Activated naive CD8-positive, alpha-beta T cell treated with anti-CD3 and anti-CD28 coated beads, Interleukin-2, amount 10 ng/mL, durations not matched to agents 7 days and 5 days (primary cell): ENCODE measurements at regions not wholly inside any gene's neighbourhood (a gene's known extent, or its start where the extent isn't known, plus 50 kb on each side); places are given as distances from the start of the nearest gene placed in this dataset.

Experiments
- ATAC-seq: fragments of 150-1000 bp; cut with Tn5 transposase; one replicate; pipeline ENCODE4 v1.10.0; 2021; ENCODE audit warnings: low read depth, moderate library complexity
- POLR2A ChIA-PET: fragments of 350-600 bp; sonication (Branson Sonifier 250); formaldehyde crosslinking; loops from one replicate; lab custom pipeline; 2021; ENCODE audit warnings: antibody characterized with exemption; lab: Charles Lee
- DNase-seq: peaks from one replicate; pipeline ENCODE4 v3.0.0; 2021
- H3K27ac Mint-ChIP-seq: one replicate; pipeline ENCODE4 v1.8.0; 2022; ENCODE audit warnings: mild to moderate bottlenecking, mixed read lengths
- H3K27me3 Mint-ChIP-seq: one replicate; pipeline ENCODE4 v1.8.0; 2022; ENCODE audit warnings: mild to moderate bottlenecking, moderate library complexity, mixed read lengths
- H3K36me3 Mint-ChIP-seq: one replicate; pipeline ENCODE4 v1.8.0; 2021; ENCODE audit warnings: mild to moderate bottlenecking, mixed read lengths
- H3K4me1 Mint-ChIP-seq: one replicate; pipeline ENCODE4 v1.8.0; 2021; ENCODE audit warnings: mixed read lengths
- H3K4me3 Mint-ChIP-seq: one replicate; pipeline ENCODE4 v1.8.0; 2022; ENCODE audit warnings: mild to moderate bottlenecking, moderate library complexity, mixed read lengths
- H3K9me3 Mint-ChIP-seq: one replicate; pipeline ENCODE4 v1.8.0; 2021; ENCODE audit warnings: mixed read lengths

GRCh38 chr2:8281234-8281633 is 400.6 kb upstream of the ID2 start:
- Mint-ChIP-seq H3K4me3 (no peak overlapping the region), H3K36me3 (no peaks in the 10 kb centered on the region), H3K27me3 (peaks cover 9% of the 10 kb centered on the region), H3K4me1 (peaks cover 5% of the 10 kb centered on the region), H3K9me3 (no peaks in the 10 kb centered on the region), H3K27ac (no peak overlapping the region)
- POLR2A ChIA-PET: no interaction called here
- no peak for DNase-seq
- ATAC-seq: no peak

GRCh38 chr2:8281950-8282857 is 399.7 kb upstream of the ID2 start:
- no peak overlapping the region for H3K4me3 Mint-ChIP-seq
- DNase-seq: no peak
- no peak overlapping the region for H3K27ac Mint-ChIP-seq
- no peaks in the 10 kb centered on the region for H3K9me3 Mint-ChIP-seq
- H3K27me3 Mint-ChIP-seq: peaks cover 7% of the 10 kb centered on the region
- POLR2A ChIA-PET: no interaction called here
- no peak for ATAC-seq
- peaks cover 9% of the 10 kb centered on the region for H3K4me1 Mint-ChIP-seq
- H3K36me3 Mint-ChIP-seq: peaks cover 3% of the 10 kb centered on the region

- Mint-ChIP-seq H3K4me1 (peaks cover 9% of the 10 kb centered on the region), H3K27me3 (peaks cover 5% of the 10 kb centered on the region), H3K36me3 (peaks cover 3% of the 10 kb centered on the region), H3K4me3 (no peak overlapping the region), H3K27ac (no peak overlapping the region), H3K9me3 (peaks cover 4% of the 10 kb centered on the region)
- DNase-seq: no peak
- no peak for ATAC-seq
- POLR2A ChIA-PET: no interaction called here
These were observed 399.0 kb upstream of the ID2 start for GRCh38 chr2:8282858-8283252.

- ATAC-seq (no peak), DNase-seq (no peak)
- POLR2A ChIA-PET: no interaction called here
- Mint-ChIP-seq H3K9me3 (peaks cover 10% of the 10 kb centered on the region), H3K36me3 (peaks cover 8% of the 10 kb centered on the region), H3K4me1 (peaks cover 12% of the 10 kb centered on the region), H3K4me3 (no peak overlapping the region), H3K27ac (no peak overlapping the region), H3K27me3 (no peaks in the 10 kb centered on the region)
These were observed 396.8 kb upstream of the ID2 start for GRCh38 chr2:8285081-8285480.

DNA sequence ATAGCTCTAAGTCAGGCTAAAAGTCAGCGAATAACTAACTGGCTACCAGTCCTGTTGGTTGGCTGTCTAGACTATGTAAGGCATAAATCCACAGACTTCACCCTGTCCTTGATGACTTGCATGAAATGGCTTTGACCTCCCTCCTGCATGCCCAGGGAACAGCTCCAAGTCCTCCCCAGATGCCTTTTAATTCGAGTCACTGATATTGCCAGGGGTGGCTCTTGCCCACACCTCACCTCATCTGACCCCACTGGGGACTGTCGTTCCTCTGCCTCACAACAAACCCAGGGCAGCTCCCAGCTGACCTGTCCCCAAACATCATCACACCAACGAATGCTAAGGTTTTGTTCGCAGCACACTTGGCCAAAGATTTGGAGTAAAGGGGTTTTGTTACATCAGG is 396.0 kb upstream of the ID2 start:
- no peak overlapping the region for H3K4me3 Mint-ChIP-seq
- no peaks in the 10 kb centered on the region for H3K27me3 Mint-ChIP-seq
- H3K9me3 Mint-ChIP-seq: peaks cover 10% of the 10 kb centered on the region
- H3K27ac Mint-ChIP-seq: no peak overlapping the region
- DNase-seq (no peak), ATAC-seq (no peak)
- H3K36me3 Mint-ChIP-seq: peaks cover 8% of the 10 kb centered on the region
- H3K4me1 Mint-ChIP-seq: peaks cover 12% of the 10 kb centered on the region
- POLR2A ChIA-PET: no interaction called here

DNA sequence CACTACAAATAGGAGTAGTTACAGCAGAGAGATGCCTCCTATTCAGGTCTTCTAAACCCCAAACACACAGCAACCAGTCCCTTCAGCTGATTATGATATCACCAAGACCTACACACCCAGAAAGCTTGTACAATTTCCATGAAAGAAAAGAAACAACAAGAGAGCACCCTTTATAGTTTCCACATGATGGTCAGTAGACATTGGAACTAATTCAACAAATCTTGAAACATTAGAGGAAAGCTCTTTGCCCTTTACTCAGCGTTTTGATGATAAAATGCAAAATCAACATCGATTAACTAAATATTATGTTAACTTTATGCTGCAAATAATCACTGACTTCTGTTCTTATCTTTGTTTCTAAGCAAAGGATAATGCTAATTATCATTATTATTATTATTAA is 393.6 kb upstream of the ID2 start:
- Mint-ChIP-seq H3K4me3 (no peak overlapping the region), H3K27me3 (peaks cover 3% of the 10 kb centered on the region), H3K27ac (no peak overlapping the region), H3K4me1 (peaks cover 16% of the 10 kb centered on the region), H3K36me3 (peaks cover 19% of the 10 kb centered on the region), H3K9me3 (peaks cover 10% of the 10 kb centered on the region)
- ATAC-seq (no peak), DNase-seq (no peak)
- POLR2A ChIA-PET: interaction anchor here (1.0 kb wide), 1 partner anchor 12 kb away, joined by 3 read pairs; no protein-coding TSS in a partner anchor

DNA sequence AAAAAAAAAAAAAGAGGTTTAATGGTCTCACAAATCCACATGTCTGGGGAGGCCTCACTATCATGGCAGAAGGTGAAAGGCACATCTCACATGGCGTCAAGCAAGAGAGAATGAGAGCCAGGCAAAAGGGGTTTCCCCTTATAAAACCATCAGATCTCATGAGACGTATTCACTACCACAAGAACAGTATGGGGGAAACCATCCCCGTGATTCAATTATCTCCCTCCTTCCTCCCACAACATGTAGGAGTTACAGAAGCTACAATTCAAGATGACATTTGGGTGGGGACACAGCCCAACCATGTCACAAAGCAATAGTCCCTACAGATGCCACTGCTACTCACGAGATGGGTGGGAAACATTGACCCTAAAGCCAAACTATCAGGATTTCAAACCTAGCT is 392.7 kb upstream of the ID2 start:
- H3K36me3 Mint-ChIP-seq: peaks cover 20% of the 10 kb centered on the region
- POLR2A ChIA-PET: no interaction called here
- peaks cover 10% of the 10 kb centered on the region for H3K9me3 Mint-ChIP-seq
- DNase-seq (no peak), ATAC-seq (no peak)
- no peak overlapping the region for H3K4me3 Mint-ChIP-seq
- peaks cover 14% of the 10 kb centered on the region for H3K4me1 Mint-ChIP-seq
- H3K27me3 Mint-ChIP-seq: peaks cover 3% of the 10 kb centered on the region
- H3K27ac Mint-ChIP-seq: no peak overlapping the region

DNA sequence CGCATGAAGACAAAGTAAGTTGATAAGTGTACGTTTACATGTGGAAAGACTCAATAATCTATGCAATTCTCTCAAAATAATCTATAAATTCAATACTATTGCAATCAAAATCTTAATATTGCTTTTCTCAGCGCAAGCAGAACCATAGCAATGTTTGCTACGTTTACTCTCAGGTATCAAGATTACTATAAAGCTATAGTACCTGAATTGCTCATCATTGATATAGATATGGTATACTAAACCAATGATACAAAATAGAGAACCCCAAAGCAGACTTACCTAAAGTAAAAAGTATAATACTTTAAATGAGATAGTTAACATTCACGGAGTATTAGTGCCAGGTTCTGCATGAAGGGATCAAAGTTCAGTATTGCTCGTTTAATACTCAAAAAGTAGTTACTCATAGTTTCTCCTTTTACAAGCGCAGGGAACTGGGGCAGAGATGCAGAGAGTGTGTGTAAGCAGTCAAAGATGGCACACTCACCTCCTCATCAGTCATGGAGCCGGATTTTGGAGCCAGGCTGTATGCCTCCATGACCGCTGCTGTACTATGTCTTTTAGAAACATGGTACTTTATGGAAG is 391.0 kb upstream of the ID2 start:
- H3K27ac Mint-ChIP-seq: no peak overlapping the region

GRCh38 chr2:8296306-8296705 is 385.6 kb upstream of the ID2 start:
- H3K4me1 Mint-ChIP-seq: peaks cover 36% of the 10 kb centered on the region

More for the DNA sequence above, 391.0 kb upstream of the ID2 start:
- peaks cover 12% of the 10 kb centered on the region for H3K4me1 Mint-ChIP-seq
- POLR2A ChIA-PET: no interaction called here
- peaks cover 24% of the 10 kb centered on the region for H3K36me3 Mint-ChIP-seq
- peaks cover 10% of the 10 kb centered on the region for H3K9me3 Mint-ChIP-seq
- ATAC-seq: no peak
- no peak overlapping the region for H3K4me3 Mint-ChIP-seq
- DNase-seq: no peak
- H3K27me3 Mint-ChIP-seq: peaks cover 3% of the 10 kb centered on the region

DNA sequence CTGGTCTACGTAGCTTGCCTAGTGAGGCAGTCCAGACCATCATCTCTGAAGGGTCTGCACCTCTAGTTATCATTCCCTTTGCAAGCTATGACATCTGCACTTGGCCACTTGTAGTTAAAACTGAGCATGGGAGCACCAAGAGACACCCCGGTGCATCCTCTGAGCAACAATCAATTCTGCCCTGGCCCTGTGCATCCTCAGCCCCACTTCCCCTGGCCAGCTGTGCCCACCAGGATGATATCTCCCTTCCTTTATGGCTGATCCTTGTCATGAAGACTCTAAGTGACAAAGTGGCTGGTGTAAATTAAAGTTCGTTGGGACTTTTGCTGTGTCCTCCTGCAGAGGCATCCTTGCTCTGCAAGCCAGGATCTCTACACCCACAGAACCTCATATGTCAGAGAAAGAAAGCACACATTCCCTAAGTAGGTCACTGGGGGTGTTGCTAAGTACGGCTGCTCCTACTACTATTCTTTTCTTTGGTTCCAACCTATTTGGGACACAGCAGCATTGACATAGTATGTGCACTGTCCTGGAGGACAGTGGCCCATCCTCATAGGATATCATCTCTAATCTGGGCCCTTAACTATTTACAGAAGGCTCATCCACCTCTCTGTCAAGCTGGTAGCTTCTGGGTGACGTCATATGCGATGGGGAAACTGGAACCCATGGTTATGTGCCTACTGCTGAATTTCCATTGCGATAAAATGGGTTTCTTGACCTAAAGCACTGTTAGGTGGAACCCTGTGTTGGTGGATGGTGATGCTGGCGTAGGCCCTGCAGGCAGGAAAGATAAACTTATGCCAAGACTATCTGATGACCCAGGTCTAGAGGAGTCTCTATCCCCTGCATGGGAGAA is 384.3 kb upstream of the ID2 start:
- Mint-ChIP-seq H3K36me3 (peaks cover 49% of the 10 kb centered on the region), H3K4me1 (peaks cover 45% of the 10 kb centered on the region), H3K27ac (no peak overlapping the region), H3K9me3 (peaks cover 23% of the 10 kb centered on the region), H3K4me3 (no peak overlapping the region), H3K27me3 (peaks cover 2% of the 10 kb centered on the region)
- POLR2A ChIA-PET: no interaction called here
- DNase-seq (no peak), ATAC-seq (no peak)

More at GRCh38 chr2:8296306-8296705, 385.6 kb upstream of the ID2 start:
- ATAC-seq (no peak), DNase-seq (no peak)
- peaks cover 47% of the 10 kb centered on the region for H3K36me3 Mint-ChIP-seq
- no peak overlapping the region for H3K27ac Mint-ChIP-seq
- H3K9me3 Mint-ChIP-seq: peaks cover 16% of the 10 kb centered on the region
- H3K27me3 Mint-ChIP-seq: peaks cover 2% of the 10 kb centered on the region
- POLR2A ChIA-PET: no interaction called here
- no peak overlapping the region for H3K4me3 Mint-ChIP-seq

DNA sequence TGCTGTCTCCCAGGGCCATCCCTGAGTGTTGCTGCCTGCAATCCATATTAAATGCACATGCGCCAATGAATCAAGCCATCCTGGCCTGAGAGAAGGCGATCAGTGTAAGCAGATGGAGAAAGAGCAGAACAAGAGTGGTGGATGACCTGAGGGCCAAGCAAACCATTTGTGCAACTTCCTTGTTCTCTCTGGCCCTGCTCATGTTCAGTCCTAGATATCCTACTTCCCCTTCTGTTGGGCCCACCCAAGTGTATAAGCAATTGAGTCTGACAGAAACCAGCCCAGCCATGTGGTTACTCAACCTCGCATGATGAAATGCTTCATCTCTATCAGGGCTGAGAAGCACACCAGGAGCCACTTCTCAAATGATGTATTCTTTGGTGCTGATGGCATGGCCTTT is 383.1 kb upstream of the ID2 start:
- Mint-ChIP-seq H3K27ac (peak overlapping the region; percentile 30), H3K4me1 (peaks cover 56% of the 10 kb centered on the region), H3K9me3 (peaks cover 23% of the 10 kb centered on the region), H3K4me3 (no peak overlapping the region), H3K36me3 (peaks cover 48% of the 10 kb centered on the region), H3K27me3 (peaks cover 2% of the 10 kb centered on the region)
- POLR2A ChIA-PET: interaction anchor here (0.8 to 1.0 kb wide), 2 partner anchors 11 to 383 kb away, joined by 3 to 4 read pairs; partner anchors contain the start of gene ID2
- DNase-seq (no peak), ATAC-seq (no peak)

- no peak for DNase-seq
- Mint-ChIP-seq H3K4me3 (peak overlapping the region; percentile 11), H3K36me3 (peaks cover 42% of the 10 kb centered on the region), H3K4me1 (peaks cover 69% of the 10 kb centered on the region), H3K27me3 (peaks cover 2% of the 10 kb centered on the region), H3K27ac (no peak overlapping the region), H3K9me3 (peaks cover 23% of the 10 kb centered on the region)
- POLR2A ChIA-PET: interaction anchor here (0.9 to 3.3 kb wide), 4 partner anchors 12 to 379 kb away, joined by 3 to 16 read pairs (median 4); no protein-coding TSS in a partner anchor
- ATAC-seq: no peak
These were observed 381.6 kb upstream of the ID2 start for GRCh38 chr2:8300216-8300615.

GRCh38 chr2:8300905-8301304 is 381.0 kb upstream of the ID2 start:
- ATAC-seq (no peak), DNase-seq (no peak)
- peaks cover 4% of the 10 kb centered on the region for H3K27me3 Mint-ChIP-seq
- peak overlapping the region; percentile 88 for H3K27ac Mint-ChIP-seq
- H3K4me1 Mint-ChIP-seq: peaks cover 74% of the 10 kb centered on the region
- H3K4me3 Mint-ChIP-seq: no peak overlapping the region
- peaks cover 23% of the 10 kb centered on the region for H3K9me3 Mint-ChIP-seq
- POLR2A ChIA-PET: interaction anchor here (0.7 to 3.3 kb wide), 8 partner anchors 9 to 575 kb away, joined by 3 to 16 read pairs (median 4); no protein-coding TSS in a partner anchor
- H3K36me3 Mint-ChIP-seq: peaks cover 42% of the 10 kb centered on the region
